Adrenal gland (tissue), 5 donors: ENCODE measurements at regions not wholly inside any gene's neighbourhood (a gene's known extent, or its start where the extent isn't known, plus 50 kb on each side); places are given as distances from the start of the nearest gene placed in this dataset.

Experiments
- CTCF ChIP-seq, 6 experiments: fragments of 450-650 bp in 4 of 6; fragments of 200-600 bp in 2 of 6; sonication (generic) in 1 of 6; IDR thresholded peaks; 1 replicate in 5 of 6; 2 replicates in 1 of 6; pipeline versions ENCODE4 v1.5.1 to v1.8.0; 2016 to 2021; ENCODE audit warnings: antibody characterized with exemption in 6 of 6, mild to moderate bottlenecking in 2 of 6, moderate library complexity in 1 of 6
- POLR2A ChIP-seq, 2 donors: fragments of 450-650 bp; IDR thresholded peaks; one replicate each; pipeline ENCODE4 v1.6.1; 2017; ENCODE audit warnings: antibody characterized with exemption in 2 of 2, mild to moderate bottlenecking in 2 of 2, moderate library complexity in 1 of 2
- donor health status: DM: no; HTN: no; CAD: no.

- TF ChIP-seq CTCF (IDR thresholded peaks at IDR 0.05) (no peak), POLR2A (IDR thresholded peaks at IDR 0.05) (no peak)
Observed at GRCh38 chr1:148294116-148294807, 142.2 kb upstream of the NBPF11 start.
